Superior temporal gyrus (tissue), 1 donor: ENCODE measurements at regions not wholly inside any gene's neighbourhood (a gene's known extent, or its start where the extent isn't known, plus 50 kb on each side); places are given as distances from the start of the nearest gene placed in this dataset.
A peak's percentile ranks its signal among the peaks of the same experiment; 100 is the strongest.

ENCODE experiments used
- DNase-seq: peaks from one replicate; pipeline ENCODE4 v3.0.0-alpha.2; 2016; ENCODE audit errors: extremely low spot score

DNA sequence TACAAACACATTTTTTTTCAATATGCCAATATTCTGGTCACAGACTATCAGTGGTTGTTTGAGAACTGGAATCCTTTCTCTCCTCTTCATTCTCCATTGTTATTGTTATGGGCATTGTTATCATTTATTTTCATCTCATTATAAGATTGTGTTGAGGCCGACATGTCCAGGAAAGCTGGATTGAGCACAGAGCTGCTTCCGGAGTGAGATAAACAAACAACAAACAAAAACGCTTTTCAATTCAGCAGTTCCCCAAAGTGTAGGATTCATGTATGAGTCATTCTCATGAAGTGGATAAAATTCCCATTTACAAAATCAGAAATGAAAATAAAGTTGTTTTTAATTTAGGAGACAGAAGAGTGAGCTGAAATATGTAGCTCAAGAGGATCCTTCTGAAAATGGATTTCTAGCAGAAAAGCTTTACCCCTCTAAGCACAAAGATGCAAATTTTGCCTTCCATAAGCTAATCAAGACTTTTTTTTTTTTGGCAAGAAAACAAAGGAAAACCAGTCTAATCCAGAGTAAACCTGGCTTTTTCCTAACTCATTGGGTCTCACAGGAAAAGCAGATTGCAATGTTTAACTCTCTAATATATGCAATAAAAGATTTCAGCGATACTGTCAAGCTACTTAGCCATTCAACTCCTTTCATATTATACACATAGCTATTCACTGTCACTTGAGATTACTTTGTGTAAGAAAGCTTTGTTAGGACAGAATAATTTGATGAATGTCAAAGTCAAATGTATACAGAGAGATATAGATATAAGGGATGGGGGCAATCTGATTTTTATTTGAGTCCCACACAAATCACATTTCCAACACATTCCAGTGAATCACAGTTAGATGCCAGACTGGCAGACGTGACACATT, 1441.7 kb upstream of the CELF4 start:
- DNase-seq: no peak

- no peak for DNase-seq
These were observed 1430.5 kb upstream of the CELF4 start for GRCh38 chr18:38996056-38996455.

- DNase-seq: no peak
These were observed 1427.7 kb upstream of the CELF4 start for GRCh38 chr18:38993342-38993741.

DNA sequence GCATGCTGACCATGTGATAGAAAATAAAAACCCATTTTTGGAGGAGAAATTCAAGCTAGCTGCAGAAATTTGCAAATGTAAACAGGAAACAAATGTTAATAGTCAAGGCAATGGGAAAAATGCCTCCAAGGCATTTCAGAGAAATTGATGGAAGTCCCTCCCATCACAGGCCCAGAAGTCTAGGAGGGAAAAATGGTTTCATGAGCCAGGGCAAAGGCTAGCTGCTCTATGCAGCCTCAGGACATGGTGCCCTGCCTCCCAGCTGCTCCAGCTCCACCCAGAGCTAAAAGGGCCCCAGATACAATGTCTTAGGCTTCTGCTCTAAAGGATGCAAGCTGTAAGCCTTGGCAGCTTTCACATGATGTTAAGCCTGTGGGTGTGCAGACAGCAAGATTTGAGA, 1419.4 kb upstream of the CELF4 start:
- DNase-seq: no peak

DNA sequence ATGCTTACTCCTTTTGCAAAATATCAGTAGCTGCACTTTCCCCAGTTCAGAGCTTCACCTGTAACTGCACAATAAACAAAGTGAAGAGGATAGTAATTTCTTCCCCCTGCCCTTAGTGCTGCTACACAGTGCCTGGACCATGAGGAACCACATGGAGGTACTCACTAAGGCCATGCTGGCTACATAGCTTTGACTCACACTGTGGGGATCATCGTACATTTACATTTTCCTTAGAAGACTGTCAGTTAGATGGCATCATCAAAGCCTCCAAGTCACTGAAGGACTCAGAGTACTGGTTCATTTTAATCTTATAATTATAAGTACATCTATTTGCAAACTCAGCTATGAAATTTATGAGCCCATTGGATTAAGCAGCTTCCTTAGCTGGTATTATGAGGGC, 1416.5 kb upstream of the CELF4 start:
- DNase-seq: no peak

DNA sequence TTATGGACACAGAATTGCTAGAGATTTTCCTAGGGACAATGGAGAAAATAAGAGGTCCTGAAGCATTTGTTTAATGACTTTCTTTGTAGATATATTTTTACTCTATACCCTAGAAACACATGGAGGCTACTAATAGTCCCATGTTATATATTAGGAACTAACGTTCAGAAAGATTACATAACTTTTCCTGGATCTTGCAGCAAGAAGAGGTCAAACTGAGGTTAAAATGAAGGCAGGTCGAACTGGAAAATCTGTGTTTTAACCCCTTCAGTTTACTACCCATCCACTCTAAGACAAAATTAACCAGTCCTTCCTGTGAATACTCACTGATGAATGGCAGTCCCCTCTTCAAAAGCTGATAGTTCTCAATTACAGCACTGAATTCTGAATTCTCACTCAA, 1415.8 kb upstream of the CELF4 start:
- no peak for DNase-seq

DNA sequence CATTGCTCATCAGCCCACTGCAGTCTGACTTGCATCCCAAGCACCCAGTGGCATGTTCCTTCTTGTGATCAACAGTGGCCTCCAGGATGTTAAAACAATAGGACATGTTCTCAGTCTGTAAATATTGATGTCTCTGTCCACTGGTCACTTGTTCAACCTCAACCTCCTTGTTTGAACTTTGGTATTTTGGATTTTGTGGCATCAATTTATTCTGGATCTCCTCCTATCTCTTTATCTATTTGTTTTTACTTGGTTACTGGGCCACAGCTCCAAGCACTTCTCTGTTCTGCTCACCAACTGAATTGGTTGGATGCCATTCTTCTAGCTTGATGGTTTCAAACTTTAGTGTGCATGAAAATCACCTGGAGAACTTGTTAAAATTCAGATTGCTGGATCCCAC, 1414.8 kb upstream of the CELF4 start:
- no peak for DNase-seq

GRCh38 chr18:38972571-38972970, 1407.0 kb upstream of the CELF4 start:
- DNase-seq: no peak

- DNase-seq: peak; percentile 15
These were observed 1406.3 kb upstream of the CELF4 start for GRCh38 chr18:38971881-38972280.

- DNase-seq: no peak
These were observed 1401.2 kb upstream of the CELF4 start for GRCh38 chr18:38966841-38967240.

DNA sequence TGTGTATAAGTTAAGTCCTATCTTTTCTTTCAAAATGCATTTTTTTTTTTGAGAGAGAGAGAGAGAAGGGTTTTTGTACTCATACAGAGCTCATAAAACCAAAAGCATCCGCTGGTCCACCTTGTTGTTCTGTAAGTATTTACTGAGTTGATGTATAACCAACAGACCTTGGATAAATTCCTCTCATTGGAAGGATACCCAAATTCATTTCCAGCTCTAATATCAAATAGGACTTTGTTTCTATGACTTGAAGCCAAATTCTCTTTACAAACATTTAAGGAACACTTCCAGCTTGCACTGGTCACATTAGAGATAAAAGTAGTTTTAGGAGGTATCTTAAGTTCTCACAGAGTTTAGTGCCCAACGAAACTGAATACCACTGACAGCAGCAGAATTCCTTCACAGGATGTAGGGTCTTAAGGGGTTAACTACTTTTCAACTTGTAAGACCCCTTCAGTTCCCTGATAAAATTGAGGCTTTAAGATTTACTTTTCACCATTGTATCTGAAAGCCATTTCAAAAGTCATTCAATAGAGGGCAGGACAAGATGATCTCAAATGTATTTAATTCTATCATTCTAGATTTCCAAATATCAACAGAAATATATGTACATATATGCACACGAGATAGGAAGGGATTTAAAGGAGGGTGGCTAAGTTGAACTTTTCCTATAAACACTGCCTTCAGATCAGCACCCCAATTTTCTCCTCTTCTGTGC, 1398.5 kb upstream of the CELF4 start:
- no peak for DNase-seq

DNA sequence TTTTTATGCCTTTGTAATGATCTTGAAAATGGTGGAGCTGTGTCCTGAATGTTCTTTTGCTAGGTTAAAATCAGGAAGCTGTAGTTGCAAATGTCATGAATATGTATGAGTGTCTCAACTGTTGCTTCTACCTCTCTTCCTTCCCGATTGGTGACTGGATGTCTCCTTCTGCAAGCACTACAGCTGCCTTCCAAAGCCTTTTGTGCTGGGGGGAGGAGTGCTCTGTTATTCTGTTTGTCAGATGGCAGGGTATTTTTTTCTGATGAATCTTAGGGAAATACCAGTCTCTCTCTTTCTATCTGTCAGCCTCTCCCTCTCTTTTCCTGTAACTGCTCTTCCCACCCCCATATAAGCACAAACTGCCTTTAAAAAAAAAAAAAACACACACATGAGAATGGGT, 1396.3 kb upstream of the CELF4 start:
- no peak for DNase-seq

DNA sequence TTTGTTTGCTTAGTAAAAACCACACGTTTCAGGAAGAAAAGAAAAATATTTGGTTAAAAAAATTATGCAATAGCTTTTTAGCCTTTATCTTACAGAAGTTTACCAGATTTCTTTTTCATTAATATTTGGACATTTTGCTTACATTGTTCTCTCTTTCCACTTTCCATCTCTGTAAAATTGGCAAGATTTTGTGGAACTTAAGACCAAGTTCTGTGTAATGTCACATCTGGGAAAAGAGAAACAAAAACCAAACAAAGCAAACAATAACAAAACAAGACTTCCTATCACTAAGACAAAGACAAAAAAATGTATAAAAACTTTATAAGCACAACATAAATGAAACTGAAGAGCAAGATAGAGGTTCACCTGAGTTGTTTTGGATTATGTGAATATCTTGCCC, 1392.1 kb upstream of the CELF4 start:
- no peak for DNase-seq

DNA sequence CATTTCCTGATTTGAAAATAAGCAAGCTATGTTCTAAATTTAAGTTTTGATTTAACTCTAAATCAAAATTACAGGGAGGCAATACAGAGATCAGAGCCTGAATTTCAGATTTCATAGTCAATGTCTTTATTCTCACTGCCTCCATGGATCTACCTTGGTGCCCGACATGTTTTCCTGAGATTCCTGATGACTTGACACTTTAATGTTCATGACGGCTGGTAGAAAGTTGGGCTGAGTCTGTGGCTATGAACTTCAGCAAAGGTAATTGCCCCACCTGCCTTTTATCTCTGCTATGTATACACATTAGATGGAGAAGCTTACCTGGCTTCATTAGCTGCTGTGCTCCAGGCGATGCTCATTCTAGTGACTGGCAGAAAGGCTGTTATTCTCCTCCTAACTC, 1390.5 kb upstream of the CELF4 start:
- DNase-seq: no peak

DNA sequence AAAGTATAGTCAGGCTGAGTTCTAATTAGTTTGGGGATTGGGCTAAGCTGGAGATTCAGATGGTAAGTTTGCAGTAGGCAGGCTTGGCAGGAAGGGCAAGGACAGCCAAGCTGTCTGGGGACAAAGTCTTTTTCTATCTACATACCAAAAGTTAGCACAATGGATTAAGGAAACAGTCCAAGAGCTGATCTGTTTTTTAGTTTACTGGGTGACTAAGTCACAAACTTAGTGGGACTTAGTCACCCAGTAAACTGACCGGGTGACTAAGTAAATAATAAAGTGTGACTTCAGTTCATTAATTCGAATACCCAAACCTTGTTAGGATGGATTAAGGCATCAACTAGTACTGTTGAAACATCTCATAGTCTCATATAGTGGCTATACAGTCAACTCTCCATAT, 1386.0 kb upstream of the CELF4 start:
- DNase-seq: no peak

- DNase-seq: no peak
These were observed 1382.8 kb upstream of the CELF4 start for GRCh38 chr18:38948436-38948835.

DNA sequence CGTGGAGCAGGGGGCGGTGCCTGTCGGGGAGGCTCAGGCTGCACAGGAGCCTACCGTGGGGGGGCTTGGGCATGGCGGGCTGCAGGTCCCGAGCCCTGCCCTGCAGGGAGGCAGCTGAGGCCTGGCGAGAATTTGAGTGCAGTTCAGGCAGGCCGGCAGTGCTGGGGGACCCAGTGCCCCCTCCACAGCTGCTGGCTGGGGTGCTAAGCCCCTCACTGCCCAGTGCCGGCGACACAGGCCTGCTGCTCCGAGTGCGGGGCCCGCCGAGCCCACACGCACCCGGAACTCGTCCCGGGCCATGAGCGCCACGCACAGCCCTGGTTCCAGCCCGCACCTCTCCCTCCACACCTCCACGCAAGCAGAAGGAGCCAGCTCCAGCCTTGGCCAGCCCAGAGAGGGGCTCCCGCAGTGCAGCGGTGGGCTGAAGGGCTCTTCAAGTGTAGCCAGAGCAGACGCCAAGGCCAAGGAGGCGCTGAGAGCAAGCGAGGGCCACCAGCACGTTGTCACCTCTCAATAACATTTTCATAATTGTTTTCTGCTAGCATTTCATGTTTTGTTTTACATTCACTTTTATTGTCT, 1378.9 kb upstream of the CELF4 start:
- DNase-seq: no peak

DNA sequence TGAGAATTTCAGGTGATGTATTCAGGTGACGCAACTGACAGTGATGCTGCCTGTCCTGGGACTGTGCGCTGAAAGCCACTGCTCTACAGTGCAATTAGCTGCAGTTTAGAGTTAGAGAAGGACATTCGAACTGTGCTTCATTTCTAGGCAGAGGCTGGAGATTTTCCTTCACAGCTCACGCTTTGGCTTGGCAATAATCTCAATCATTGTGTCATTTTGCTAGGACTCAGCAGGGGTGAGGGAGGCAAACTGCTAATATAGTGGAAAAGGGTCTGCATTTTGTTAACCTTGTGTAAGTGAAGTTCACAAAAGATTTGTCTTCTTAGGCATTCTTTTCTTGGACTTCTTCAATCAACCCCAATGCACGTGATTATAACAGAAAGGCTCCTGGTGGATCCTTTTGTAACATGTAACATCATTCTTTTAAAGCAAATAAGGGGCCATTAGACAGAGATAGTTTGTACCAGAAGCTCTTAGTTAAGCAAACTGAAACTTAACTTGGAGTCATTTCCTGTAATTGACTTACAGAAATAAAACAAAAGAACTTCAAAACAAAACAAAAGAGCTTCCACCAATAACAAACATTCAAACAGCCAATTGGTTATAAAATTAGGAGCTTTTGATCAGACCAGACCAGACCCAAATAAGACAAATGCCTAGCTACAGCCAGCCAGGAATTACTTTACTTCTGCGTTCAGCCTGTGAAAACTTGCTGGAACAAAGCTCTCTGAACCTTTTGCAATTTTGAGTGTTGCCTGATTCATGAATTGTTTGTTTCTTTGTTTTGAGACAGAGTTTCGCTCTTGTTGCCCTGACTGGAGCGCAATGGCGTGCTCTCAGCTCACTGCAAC, 1376.3 kb upstream of the CELF4 start:
- no peak for DNase-seq

DNA sequence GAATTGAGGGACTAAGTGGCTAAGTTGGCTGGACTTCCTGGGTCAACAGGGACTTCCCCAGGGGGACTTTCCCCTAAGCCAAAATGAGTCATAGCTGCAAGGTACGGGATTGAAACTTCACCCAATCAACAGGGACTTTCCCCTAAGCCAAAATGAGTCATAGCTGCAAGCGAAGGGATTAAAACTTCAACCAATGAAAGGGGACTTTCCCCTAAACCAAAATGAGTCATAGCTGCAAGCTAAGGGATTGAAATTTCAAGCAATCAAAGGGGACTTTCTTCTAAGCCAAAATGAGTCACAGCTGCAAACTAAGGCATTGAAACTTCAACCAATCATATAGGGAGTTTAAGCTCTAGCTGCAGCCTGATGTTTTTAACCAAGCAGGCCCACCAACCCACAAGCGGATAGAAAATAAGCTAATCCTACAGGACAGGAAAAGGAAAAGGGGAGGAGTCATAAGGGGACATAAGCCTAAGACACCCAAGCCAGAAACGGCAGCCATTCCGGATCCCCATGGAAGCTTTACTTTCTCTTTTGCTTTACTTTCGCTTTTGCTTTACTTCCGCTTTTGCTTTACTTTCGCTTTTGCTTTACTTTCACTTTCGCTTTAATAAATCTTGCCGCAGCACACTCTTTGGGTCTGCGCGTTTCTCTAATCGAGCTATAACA, 1375.4 kb upstream of the CELF4 start:
- no peak for DNase-seq

DNA sequence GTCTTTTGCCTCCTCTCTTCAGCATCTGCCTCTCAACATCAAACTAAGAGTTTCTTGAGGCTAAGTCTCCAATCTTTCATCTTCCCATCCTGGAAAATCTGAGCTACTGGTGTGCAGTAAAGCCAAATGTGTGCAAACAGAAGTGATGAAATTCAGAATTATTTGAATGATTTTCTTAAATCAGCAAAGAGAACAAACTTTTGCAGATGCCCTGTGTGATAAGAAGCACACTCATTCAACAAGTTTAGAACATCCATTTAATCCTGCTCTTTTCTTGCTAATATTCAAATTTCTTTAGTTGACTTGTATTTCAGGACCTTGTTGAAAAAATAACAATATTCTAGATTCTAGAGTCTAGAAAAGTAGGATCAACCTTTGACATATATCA, 1374.9 kb upstream of the CELF4 start:
- no peak for DNase-seq

- no peak for DNase-seq
These were observed 1368.4 kb upstream of the CELF4 start for GRCh38 chr18:38933910-38934510.
